ENCODE measurements at regions not wholly inside any gene's neighbourhood (a gene's known extent, or its start where the extent isn't known, plus 50 kb on each side); places are given as distances from the start of the nearest gene placed in this dataset.

DNA sequence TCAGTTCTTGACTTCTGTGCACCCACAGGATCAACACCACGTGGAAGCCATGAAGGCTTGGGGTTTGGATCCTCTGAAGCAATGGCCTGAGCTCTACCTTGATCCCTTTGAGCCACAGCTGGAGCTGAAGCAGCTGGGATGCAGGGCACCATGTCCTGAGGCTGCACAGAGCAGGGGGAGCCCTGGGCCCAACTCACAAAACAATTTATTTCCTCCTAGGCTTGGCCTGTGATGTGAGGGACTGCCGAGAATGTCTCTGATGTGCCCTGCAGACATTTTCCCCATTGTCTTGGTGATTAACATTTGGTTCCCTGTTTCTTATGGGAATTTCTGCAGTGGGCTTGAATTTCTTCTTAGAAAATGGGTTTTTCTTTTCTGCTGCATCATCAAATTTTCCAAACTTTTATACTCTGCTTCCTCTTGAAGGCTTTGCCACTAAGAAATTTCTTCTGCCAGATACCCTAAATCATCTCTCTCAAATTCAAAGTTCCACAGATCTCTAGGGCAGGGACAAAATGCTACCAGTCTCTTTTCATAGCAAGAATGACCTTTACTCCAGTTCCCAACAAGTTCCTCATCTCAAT is 288.2 kb downstream of the CCDC59 start:
- DNase-seq (ENCODE audit: extremely low read depth in 1 of 4, low spot score in 3 of 4): no peak
- Histone ChIP-seq H4K20me1 (replicated peaks; ENCODE audit: control insufficient read depth, insufficient read depth, low read length) (no peaks in the 10 kb centered on the region), H2AFZ (ENCODE audit: low read depth, low read length) (no peak overlapping the region), H3K79me2 (ENCODE audit: control insufficient read depth, insufficient read depth, low read length) (no peaks in the 10 kb centered on the region), H3K36me3 (ENCODE audit: control insufficient read depth, insufficient read depth, low read length) (no peaks in the 10 kb centered on the region), H3K4me3 (no peak overlapping the region), H3K9me1 (ENCODE audit: control insufficient read depth, insufficient read depth, low read length) (no peaks in the 10 kb centered on the region), H3K9me3 (replicated peaks; ENCODE audit: control insufficient read depth, insufficient read depth, low read depth, low read length) (0 out of 2 replicates have a peak, but pooled peaks cover 1% of the 10 kb centered on the region), H3K9ac (ENCODE audit: insufficient read depth in 1 of 2, low read depth in 2 of 2, low read length in 2 of 2) (no peak overlapping the region), H3K4me1 (replicated peaks in 1 of 2; ENCODE audit: control insufficient read depth in 2 of 2, insufficient read depth in 2 of 2, low read length in 2 of 2) (no peaks in the 10 kb centered on the region), H3K4me2 (ENCODE audit: insufficient read depth, low read length) (no peak overlapping the region), H3K27me3 (ENCODE audit: control insufficient read depth in 2 of 2, insufficient read depth in 2 of 2, low read length in 2 of 2) (no peaks in the 10 kb centered on the region), H3K27ac (ENCODE audit: extremely low read depth, low read depth, low read length) (no peak overlapping the region)
- intact Hi-C loops (cut with micrococcal nuclease) (no loop called here), in situ Hi-C loops (cut with MboI) (no loop called here)
- 8% methylated on average over 2 of the region's 2 CpGs for WGBS (ENCODE audit: insufficient coverage, low coverage, missing lambda C conversion rate)
- ChIA-PET CTCF (ENCODE audit: low intra/inter-chr PET ratio) (no interaction called here), POLR2A (no interaction called here)
- ATAC-seq: no peak
- no peak for FAIRE-seq
- BruUV-seq (replicated peaks): no TSS peak
- TF ChIP-seq C11orf30 (IDR thresholded peaks at IDR 0.05; ENCODE audit: low read depth) (peak; percentile 47; the same call in 1 of the 2 replicates), MAFF (IDR thresholded peaks at IDR 0.05; ENCODE audit: low read length) (peak; percentile 48), XRCC5 (IDR thresholded peaks at IDR 0.05; ENCODE audit: low read depth, low read length) (no peak), ZNF197 (CRISPR knock-in tag; IDR thresholded peaks at IDR 0.05; ENCODE audit: low read depth) (no peak), NFXL1 (CRISPR knock-in tag; IDR thresholded peaks at IDR 0.05) (no peak), ZNF316 (IDR thresholded peaks at IDR 0.05) (peak; percentile 55; the same call in 1 of the 2 replicates), GATA2 (CRISPR knock-in tag; IDR thresholded peaks at IDR 0.05) (no peak), MAZ (CRISPR knock-in tag; conservative IDR thresholded peaks at IDR 0.05 in 1 of 2, IDR thresholded peaks at IDR 0.05 in 1 of 2) (no peak), KDM2B (CRISPR knock-in tag; IDR thresholded peaks at IDR 0.05) (no peak), ILK (tag; IDR thresholded peaks at IDR 0.05; ENCODE audit: borderline replicate concordance, low read depth) (no peak), ZBTB7A (IDR thresholded peaks at IDR 0.05; ENCODE audit: borderline replicate concordance, control insufficient read depth, low read depth, low read length) (no peak), CCNT2 (IDR thresholded peaks at IDR 0.05; ENCODE audit: borderline replicate concordance, extremely low read depth, insufficient read length, low read depth, low read length) (no peak), NCOA6 (IDR thresholded peaks at IDR 0.05) (no peak), MAFG (tag; conservative IDR thresholded peaks at IDR 0.05) (peak; percentile 63), ZNF717 (CRISPR knock-in tag; IDR thresholded peaks at IDR 0.05) (no peak), HSF4 (CRISPR knock-in tag; IDR thresholded peaks at IDR 0.05; ENCODE audit: borderline replicate concordance) (no peak), TAF9B (IDR thresholded peaks at IDR 0.05; ENCODE audit: partially characterized antibody) (no peak), RBM14 (IDR thresholded peaks at IDR 0.05; ENCODE audit: borderline replicate concordance, insufficient read depth, low read depth, low read length) (no peak), DACH1 (IDR thresholded peaks at IDR 0.05; ENCODE audit: partially characterized antibody) (no peak)
- TF ChIP-seq, protein P1, sequence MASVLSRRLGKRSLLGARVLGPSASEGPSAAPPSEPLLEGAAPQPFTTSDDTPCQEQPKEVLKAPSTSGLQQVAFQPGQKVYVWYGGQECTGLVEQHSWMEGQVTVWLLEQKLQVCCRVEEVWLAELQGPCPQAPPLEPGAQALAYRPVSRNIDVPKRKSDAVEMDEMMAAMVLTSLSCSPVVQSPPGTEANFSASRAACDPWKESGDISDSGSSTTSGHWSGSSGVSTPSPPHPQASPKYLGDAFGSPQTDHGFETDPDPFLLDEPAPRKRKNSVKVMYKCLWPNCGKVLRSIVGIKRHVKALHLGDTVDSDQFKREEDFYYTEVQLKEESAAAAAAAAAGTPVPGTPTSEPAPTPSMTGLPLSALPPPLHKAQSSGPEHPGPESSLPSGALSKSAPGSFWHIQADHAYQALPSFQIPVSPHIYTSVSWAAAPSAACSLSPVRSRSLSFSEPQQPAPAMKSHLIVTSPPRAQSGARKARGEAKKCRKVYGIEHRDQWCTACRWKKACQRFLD (CRISPR knock-in tag; IDR thresholded peaks at IDR 0.05): no peak
- TF ChIP-seq, protein P2, sequence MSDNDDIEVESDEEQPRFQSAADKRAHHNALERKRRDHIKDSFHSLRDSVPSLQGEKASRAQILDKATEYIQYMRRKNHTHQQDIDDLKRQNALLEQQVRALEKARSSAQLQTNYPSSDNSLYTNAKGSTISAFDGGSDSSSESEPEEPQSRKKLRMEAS (CRISPR knock-in tag; IDR thresholded peaks at IDR 0.05): no peak
- TF ChIP-seq, protein P3, sequence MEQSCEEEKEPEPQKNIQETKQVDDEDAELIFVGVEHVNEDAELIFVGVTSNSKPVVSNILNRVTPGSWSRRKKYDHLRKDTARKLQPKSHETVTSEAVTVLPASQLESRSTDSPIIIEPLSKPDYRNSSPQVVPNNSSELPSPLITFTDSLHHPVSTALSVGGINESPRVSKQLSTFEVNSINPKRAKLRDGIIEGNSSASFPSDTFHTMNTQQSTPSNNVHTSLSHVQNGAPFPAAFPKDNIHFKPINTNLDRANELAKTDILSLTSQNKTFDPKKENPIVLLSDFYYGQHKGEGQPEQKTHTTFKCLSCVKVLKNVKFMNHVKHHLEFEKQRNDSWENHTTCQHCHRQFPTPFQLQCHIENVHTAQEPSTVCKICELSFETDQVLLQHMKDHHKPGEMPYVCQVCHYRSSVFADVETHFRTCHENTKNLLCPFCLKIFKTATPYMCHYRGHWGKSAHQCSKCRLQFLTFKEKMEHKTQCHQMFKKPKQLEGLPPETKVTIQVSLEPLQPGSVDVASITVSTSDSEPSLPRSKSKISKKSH (CRISPR knock-in tag; IDR thresholded peaks at IDR 0.05): no peak

All from K562 (cell line).